Colonic mucosa (tissue), 4 donors: ENCODE measurements at regions not wholly inside any gene's neighbourhood (a gene's known extent, or its start where the extent isn't known, plus 50 kb on each side); places are given as distances from the start of the nearest gene placed in this dataset.

Source experiments
- DNase-seq: peaks from one replicate; pipeline ENCODE4 v3.0.0-alpha.2; 2020
- H3K27ac ChIP-seq: fragments of 200-600 bp; one replicate; pipeline ENCODE4 v1.8.0; 2021
- H3K27me3 ChIP-seq: fragments of 200-600 bp; one replicate; pipeline ENCODE4 v1.8.0; 2021
- H3K36me3 ChIP-seq: fragments of 200-600 bp; one replicate; pipeline ENCODE4 v1.8.0; 2021
- H3K4me1 ChIP-seq: fragments of 200-600 bp; one replicate; pipeline ENCODE4 v1.8.0; 2021; ENCODE audit warnings: mild to moderate bottlenecking
- H3K4me3 ChIP-seq: fragments of 200-600 bp; one replicate; pipeline ENCODE4 v1.8.0; 2021
- H3K9ac ChIP-seq, 2 donors: one replicate each; pipeline ENCODE4 v1.7.0; 2013; ENCODE audit warnings: control low read depth in 2 of 2, low read depth in 2 of 2, low read length in 2 of 2
- H3K9me3 ChIP-seq: fragments of 200-600 bp; one replicate; pipeline ENCODE4 v1.8.0; 2021
- intact Hi-C: fragments of 100-400 bp; cut with DNase I; formaldehyde crosslinking; loops from one replicate; pipeline ENCODE4 v1.14.1; 2022
- TF ChIP-seq, protein P1 (sequence below): fragments of 200-600 bp; IDR thresholded peaks from one replicate; pipeline ENCODE4 v1.8.0; 2022; ENCODE audit warnings: antibody characterized with exemption, mild to moderate bottlenecking
- donor health status: healthy.
- donor health status: DM: no; HTN: no; CAD: no.
- donor health status: DM: no; HTN: no; CAD: no.

DNA sequence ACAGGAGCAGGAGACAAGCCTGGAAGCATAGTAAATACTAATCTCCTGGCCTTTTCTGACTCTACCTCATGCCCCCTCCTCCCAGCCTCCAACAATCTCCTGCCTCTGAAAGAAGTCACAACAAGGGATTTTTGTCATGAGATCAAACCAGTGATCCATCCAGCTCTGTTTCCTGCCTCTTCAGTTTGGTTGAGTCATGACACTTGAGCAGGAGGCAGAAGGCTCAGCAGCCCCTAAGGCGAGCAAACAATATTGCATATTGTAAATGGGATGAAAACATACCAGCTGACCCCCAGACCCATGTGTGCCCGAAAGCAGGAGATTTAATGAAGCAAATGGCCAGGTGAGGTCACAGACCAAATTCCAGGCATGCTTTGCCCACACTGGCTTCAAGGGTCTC lies 272.8 kb downstream of the GAS1 start:
- Histone ChIP-seq H3K27ac (no peak overlapping the region), H3K27me3 (no peaks in the 10 kb centered on the region), H3K4me1 (no peaks in the 10 kb centered on the region), H3K36me3 (no peaks in the 10 kb centered on the region), H3K4me3 (no peak overlapping the region), H3K9me3 (no peaks in the 10 kb centered on the region), H3K9ac (no peak overlapping the region)
- no peak for DNase-seq
- TF ChIP-seq, protein P1, sequence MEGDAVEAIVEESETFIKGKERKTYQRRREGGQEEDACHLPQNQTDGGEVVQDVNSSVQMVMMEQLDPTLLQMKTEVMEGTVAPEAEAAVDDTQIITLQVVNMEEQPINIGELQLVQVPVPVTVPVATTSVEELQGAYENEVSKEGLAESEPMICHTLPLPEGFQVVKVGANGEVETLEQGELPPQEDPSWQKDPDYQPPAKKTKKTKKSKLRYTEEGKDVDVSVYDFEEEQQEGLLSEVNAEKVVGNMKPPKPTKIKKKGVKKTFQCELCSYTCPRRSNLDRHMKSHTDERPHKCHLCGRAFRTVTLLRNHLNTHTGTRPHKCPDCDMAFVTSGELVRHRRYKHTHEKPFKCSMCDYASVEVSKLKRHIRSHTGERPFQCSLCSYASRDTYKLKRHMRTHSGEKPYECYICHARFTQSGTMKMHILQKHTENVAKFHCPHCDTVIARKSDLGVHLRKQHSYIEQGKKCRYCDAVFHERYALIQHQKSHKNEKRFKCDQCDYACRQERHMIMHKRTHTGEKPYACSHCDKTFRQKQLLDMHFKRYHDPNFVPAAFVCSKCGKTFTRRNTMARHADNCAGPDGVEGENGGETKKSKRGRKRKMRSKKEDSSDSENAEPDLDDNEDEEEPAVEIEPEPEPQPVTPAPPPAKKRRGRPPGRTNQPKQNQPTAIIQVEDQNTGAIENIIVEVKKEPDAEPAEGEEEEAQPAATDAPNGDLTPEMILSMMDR: no peak
- intact Hi-C loops: no loop called here

DNA sequence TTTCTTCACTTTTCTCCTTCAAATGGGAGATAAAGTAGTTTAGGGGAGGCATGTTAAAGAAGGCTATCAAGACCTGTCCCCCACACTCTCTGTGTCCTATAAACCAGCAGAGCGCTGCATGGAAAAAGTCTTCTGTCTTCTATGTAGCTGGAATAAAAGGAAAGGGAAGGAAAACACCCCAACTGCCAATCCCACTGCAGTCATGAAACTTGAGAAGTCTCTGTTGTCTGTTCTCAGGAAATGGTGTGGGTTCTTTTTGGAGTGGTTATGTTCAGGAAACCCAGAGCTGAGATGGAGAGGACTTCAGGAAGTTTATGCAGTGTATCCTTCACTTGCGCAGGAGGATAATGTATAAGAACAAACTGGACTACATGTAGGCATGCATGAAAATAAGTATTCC lies 274.3 kb downstream of the GAS1 start:
- no peak for DNase-seq
- no peaks in the 10 kb centered on the region for H3K36me3 ChIP-seq

DNA sequence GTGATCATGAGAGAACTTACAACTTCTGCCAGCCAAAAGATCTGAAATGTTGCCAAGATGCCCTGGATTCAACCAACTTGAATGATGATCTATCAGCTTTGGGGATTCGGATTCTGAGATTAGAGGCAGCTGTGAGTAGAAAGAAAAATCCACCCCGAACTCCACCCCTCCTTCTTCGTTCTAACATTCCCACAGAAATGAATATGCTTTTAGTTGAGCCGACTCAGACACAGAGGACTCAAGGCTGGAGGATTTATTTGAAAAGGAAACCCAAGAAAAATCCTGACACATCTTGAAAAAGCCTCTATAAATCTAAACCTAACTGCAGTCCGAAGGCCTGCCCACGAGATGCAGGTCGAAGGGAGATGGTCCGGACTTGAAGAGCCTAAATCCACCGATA lies 275.0 kb downstream of the GAS1 start:
- H3K36me3 ChIP-seq: no peaks in the 10 kb centered on the region
- no peak overlapping the region for H3K4me3 ChIP-seq
- H3K4me1 ChIP-seq: no peaks in the 10 kb centered on the region
- H3K27me3 ChIP-seq: no peaks in the 10 kb centered on the region
- intact Hi-C loops: no loop called here
- DNase-seq: no peak
- no peak overlapping the region for H3K9ac ChIP-seq
- no peak overlapping the region for H3K27ac ChIP-seq
- TF ChIP-seq, protein P1: no peak
- H3K9me3 ChIP-seq: no peaks in the 10 kb centered on the region

More for the DNA sequence above, 274.3 kb downstream of the GAS1 start:
- intact Hi-C loops: no loop called here
- H3K4me3 ChIP-seq: no peak overlapping the region
- H3K27ac ChIP-seq: no peak overlapping the region
- H3K27me3 ChIP-seq: no peaks in the 10 kb centered on the region
- H3K4me1 ChIP-seq: no peaks in the 10 kb centered on the region
- TF ChIP-seq, protein P1: no peak
- H3K9ac ChIP-seq: no peak overlapping the region
- no peaks in the 10 kb centered on the region for H3K9me3 ChIP-seq

DNA sequence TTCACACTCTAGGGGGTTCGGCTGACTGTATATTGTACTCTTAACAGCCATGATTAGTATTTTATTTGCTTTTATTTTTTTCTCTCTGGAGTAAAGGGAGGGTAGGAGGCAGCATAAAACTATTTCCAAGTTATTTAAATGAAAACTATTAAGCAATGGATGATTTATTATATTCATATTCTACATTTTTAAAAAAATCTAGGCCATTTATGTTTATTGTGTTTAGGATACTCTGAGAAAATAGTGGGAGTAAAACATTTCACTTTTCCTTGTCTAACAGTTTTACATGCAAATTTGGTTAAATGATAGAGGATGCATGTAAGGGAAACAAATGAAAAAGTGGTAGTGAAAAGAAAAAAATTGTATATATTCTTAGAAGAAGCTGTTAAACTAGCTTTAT lies 276.3 kb downstream of the GAS1 start:
- DNase-seq: no peak
- Histone ChIP-seq H3K4me3 (no peak overlapping the region), H3K27me3 (no peaks in the 10 kb centered on the region), H3K36me3 (no peaks in the 10 kb centered on the region), H3K27ac (no peak overlapping the region), H3K9ac (no peak overlapping the region), H3K9me3 (no peaks in the 10 kb centered on the region), H3K4me1 (no peaks in the 10 kb centered on the region)
- TF ChIP-seq, protein P1: no peak
- intact Hi-C loops: no loop called here

DNA sequence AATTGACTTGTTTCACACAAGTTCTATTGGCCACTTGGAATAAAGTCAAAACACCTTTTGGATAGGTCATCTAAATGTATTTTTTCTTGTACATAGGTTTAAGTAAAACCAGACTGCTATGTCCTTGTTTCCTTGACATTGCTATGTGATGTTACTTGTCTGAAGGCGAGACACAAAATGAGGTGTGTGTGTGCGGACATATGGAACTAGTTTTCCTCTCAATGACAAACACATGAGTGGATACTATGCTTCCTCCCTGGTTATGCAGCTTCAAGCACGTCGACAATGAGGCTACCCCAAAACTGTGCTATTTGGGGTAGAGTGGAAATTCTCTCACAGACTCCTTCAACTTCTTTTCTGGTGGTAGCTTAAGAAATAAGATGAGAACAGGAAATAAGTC lies 276.8 kb downstream of the GAS1 start:
- intact Hi-C loops: no loop called here
- H3K4me3 ChIP-seq: no peak overlapping the region
- no peaks in the 10 kb centered on the region for H3K4me1 ChIP-seq
- DNase-seq: no peak
- TF ChIP-seq, protein P1: no peak
- H3K9ac ChIP-seq: no peak overlapping the region
- no peak overlapping the region for H3K27ac ChIP-seq
- H3K27me3 ChIP-seq: no peaks in the 10 kb centered on the region
- no peaks in the 10 kb centered on the region for H3K36me3 ChIP-seq
- no peaks in the 10 kb centered on the region for H3K9me3 ChIP-seq

DNA sequence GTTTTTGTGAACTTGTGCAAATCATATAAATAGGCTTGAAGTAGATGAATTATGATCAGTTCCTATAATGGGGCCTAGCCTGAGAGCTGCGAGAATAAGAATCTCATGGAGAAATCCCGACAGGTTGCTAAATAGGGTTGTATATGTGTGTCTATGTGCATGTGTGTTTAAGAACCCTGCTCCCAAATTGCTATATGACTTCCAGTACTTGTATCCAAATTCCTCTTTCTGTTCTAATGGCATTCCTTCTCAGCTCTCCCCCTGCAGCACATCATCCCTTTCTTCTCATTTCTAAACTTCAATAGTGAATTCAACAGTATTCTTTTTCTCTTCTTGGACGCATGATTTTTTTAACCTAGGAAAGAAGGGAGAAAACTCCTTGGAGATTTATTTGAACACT lies 277.2 kb downstream of the GAS1 start:
- intact Hi-C loops: no loop called here
- H3K27me3 ChIP-seq: no peaks in the 10 kb centered on the region

More for the DNA sequence above, 277.2 kb downstream of the GAS1 start:
- TF ChIP-seq, protein P1: no peak
- H3K4me3 ChIP-seq: no peak overlapping the region
- H3K9ac ChIP-seq: no peak overlapping the region
- no peaks in the 10 kb centered on the region for H3K36me3 ChIP-seq
- H3K4me1 ChIP-seq: no peaks in the 10 kb centered on the region
- H3K9me3 ChIP-seq: no peaks in the 10 kb centered on the region
- no peak for DNase-seq
- H3K27ac ChIP-seq: no peak overlapping the region
